Common myeloid progenitor, CD34-positive (primary cell): ENCODE measurements at regions not wholly inside any gene's neighbourhood (a gene's known extent, or its start where the extent isn't known, plus 50 kb on each side); places are given as distances from the start of the nearest gene placed in this dataset.

Experiments
- CTCF ChIA-PET: fragments of 350-600 bp; sonication (Branson Sonifier 250); formaldehyde crosslinking; loops from one replicate; lab custom pipeline; 2021; ENCODE audit warnings: antibody characterized with exemption; lab: Charles Lee
- POLR2A ChIA-PET: fragments of 350-600 bp; sonication (Branson Sonifier 250); formaldehyde crosslinking; loops from one replicate; lab custom pipeline; 2021; ENCODE audit warnings: antibody characterized with exemption; lab: Charles Lee
- DNase-seq, 3 donors: peaks; one replicate each; pipeline versions ENCODE4 v3.0.0 to v3.0.0-alpha.2; 2013
- H3K27ac ChIP-seq, 2 experiments: 1 replicate in 1 of 2; 2 replicates in 1 of 2; pipeline ENCODE4 v1.7.0; 2013; ENCODE audit warnings: inconsistent platforms in 2 of 2, low read length in 2 of 2, mild to moderate bottlenecking in 2 of 2, low read depth in 1 of 2, moderate library complexity in 1 of 2; ENCODE audit not compliant: severe bottlenecking in 2 of 2, insufficient read depth in 1 of 2, poor library complexity in 1 of 2
- H3K27me3 ChIP-seq, 5 experiments: replicated peaks in 2 of 5; 1 replicate in 3 of 5; 2 replicates in 2 of 5; pipeline versions ENCODE4 v1.6.1 to v1.7.0; 2013; ENCODE audit warnings: low read length in 4 of 5, mild to moderate bottlenecking in 2 of 5, moderate library complexity in 2 of 5, inconsistent platforms in 1 of 5; ENCODE audit not compliant: insufficient read depth in 5 of 5, control insufficient read depth in 4 of 5
- H3K36me3 ChIP-seq, 4 experiments: 1 replicate in 2 of 4; 2 replicates in 2 of 4; pipeline versions ENCODE4 v1.6.1 to v1.7.0; 2013; ENCODE audit warnings: low read length in 3 of 4, control low read depth in 1 of 4, mild to moderate bottlenecking in 1 of 4; ENCODE audit not compliant: control insufficient read depth in 4 of 4, insufficient read depth in 4 of 4
- H3K4me1 ChIP-seq, 4 experiments: 1 replicate in 3 of 4; 2 replicates in 1 of 4; pipeline versions ENCODE4 v1.6.1 to v1.7.1; 2013; ENCODE audit warnings: low read length in 3 of 4, mild to moderate bottlenecking in 3 of 4, control low read depth in 1 of 4, inconsistent platforms in 1 of 4, moderate library complexity in 1 of 4; ENCODE audit not compliant: control insufficient read depth in 4 of 4, insufficient read depth in 4 of 4; ENCODE audit errors: control extremely low read depth in 1 of 4
- H3K4me3 ChIP-seq, 7 experiments: 1 replicate in 4 of 7; 2 replicates in 3 of 7; pipeline versions ENCODE4 v1.5.1 to v1.7.0; 2013; ENCODE audit warnings: mild to moderate bottlenecking in 7 of 7, low read length in 6 of 7, moderate library complexity in 6 of 7, inconsistent platforms in 2 of 7, low read depth in 2 of 7, control low read depth in 1 of 7; ENCODE audit not compliant: insufficient read depth in 4 of 7, control insufficient read depth in 1 of 7; ENCODE audit errors: extremely low read depth in 1 of 7
- H3K9me3 ChIP-seq, 5 experiments: 1 replicate in 4 of 5; 2 replicates in 1 of 5; pipeline versions ENCODE4 v1.6.1 to v1.7.1; 2013; ENCODE audit warnings: low read length in 4 of 5, mild to moderate bottlenecking in 2 of 5, inconsistent platforms in 1 of 5, low read depth in 1 of 5, moderate library complexity in 1 of 5; ENCODE audit not compliant: control insufficient read depth in 4 of 5, insufficient read depth in 2 of 5; ENCODE audit errors: control extremely low read depth in 1 of 5
- WGBS: methylation state at CpG from one replicate; pipeline ENCODE4 v1.1.5; 2013; ENCODE audit not compliant: insufficient coverage; 5-methylcytosine and 5-hydroxymethylcytosine counted together

DNA sequence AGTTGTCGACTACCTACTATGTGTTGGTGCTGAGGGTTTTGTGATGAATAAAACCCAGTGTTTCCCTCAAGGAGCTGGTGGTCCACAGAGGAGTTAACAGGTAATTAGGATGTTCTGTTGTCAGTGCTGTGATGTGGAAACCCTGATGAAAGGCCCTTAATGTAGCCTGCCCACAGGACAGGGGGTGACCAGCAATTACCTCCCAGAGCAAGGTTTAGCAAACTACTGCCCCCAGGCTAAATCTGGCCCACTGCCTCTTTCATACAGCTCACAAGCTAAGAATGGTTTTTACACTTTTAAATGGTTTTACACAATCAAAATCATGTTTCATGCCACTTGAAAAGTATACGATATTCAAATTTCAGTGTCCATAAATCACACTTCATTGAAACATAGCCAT lies 536.2 kb downstream of the MIAT start:
- WGBS: 82% methylated on average over 2 of the region's 2 CpGs
- POLR2A ChIA-PET: no interaction called here
- no peak overlapping the region for H3K4me3 ChIP-seq
- DNase-seq: no peak
- H3K36me3 ChIP-seq: no peaks in the 10 kb centered on the region
- no peak overlapping the region for H3K27ac ChIP-seq
- H3K4me1 ChIP-seq: no peaks in the 10 kb centered on the region
- H3K27me3 ChIP-seq: peaks cover 0 to 10% (median 0%) of the 10 kb centered on the region in 5 experiments
- CTCF ChIA-PET: no interaction called here
- peaks cover 0 to 7% (median 2%) of the 10 kb centered on the region in 5 experiments for H3K9me3 ChIP-seq

DNA sequence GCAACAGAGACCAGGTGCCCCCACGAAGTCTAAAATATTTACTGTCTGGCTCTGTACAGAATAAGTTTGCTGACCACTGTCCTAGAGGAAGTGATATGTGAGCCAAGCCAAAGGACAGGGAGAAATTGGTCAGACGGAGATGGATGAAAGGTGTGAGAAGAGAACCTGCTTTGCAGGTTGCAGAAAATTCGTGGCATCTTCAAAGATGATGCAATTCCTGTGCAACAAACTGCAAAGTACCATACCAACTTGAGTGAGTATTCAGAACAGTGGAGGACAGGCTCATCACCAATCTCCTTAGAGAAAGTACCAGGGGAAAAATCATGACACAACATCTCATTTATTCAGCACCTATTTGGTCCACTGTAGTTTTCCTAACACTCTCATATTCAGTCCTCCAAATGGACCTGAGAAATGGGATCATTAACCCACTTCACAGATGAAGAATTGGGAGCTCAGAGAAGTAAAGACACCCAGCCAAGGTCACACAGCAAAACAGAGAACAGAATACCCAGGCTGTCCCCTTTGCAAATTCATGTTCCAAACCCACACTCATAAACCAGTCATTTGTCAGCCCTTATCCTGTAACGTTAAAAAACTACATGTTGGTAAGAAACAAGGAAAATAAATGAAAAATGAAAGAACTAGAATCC lies 536.8 kb downstream of the MIAT start:
- Histone ChIP-seq H3K4me3 (no peak overlapping the region), H3K4me1 (no peaks in the 10 kb centered on the region), H3K36me3 (no peaks in the 10 kb centered on the region), H3K27ac (no peak overlapping the region), H3K27me3 (peaks cover 0 to 10% (median 0%) of the 10 kb centered on the region in 5 experiments), H3K9me3 (peaks cover 0 to 7% (median 2%) of the 10 kb centered on the region in 5 experiments)
- ChIA-PET POLR2A (no interaction called here), CTCF (no interaction called here)
- 85% methylated on average over 3 of the region's 4 CpGs for WGBS
- no peak for DNase-seq

DNA sequence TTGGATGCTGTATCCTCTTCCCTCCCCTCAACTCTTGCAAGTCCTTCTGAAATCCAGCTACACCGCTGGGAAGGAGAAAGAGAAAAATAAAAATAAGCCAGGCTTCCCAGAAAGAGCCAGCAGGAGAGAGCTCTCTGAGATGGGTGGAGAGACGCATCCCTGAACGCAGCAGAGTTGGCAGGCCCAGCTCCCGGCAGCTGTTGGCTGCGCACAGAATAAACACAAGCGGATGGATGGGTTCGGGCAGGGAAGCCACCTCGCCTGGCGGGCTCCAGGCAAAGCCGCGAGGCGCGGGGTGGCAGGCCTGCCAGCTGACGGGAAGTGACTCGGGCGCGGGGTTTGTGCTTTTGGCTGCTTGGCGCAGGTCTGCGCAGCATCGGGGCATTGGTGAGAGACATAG lies 537.7 kb downstream of the MIAT start:
- POLR2A ChIA-PET: no interaction called here
- no peak overlapping the region for H3K27ac ChIP-seq

DNA sequence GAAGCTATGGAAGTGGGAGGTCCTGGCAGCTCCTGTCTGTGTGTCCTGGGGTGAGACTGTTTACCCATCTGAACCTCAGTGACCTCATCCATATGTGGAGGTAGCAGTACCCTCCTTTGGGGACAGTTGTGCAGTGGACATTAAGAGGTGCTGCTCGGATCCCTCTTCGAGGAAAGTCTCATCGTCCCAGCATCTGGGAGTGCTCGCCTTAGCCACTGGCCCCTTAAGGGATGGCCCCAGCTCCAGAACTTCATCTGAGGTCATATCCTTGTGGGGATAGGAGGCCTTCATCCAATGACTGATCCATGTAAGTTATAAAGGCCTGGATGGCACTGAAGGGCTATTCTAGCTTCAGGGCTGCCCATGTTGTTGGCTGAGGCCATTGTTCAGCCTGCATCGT lies 538.1 kb downstream of the MIAT start:
- DNase-seq: no peak
- whole genome bisulfite sequencing: 97% methylated on average over 4 of the region's 5 CpGs
- Histone ChIP-seq H3K27ac (no peak overlapping the region), H3K4me1 (no peaks in the 10 kb centered on the region), H3K27me3 (peaks cover 0 to 8% (median 0%) of the 10 kb centered on the region in 5 experiments), H3K4me3 (no peak overlapping the region), H3K9me3 (peaks cover 0 to 7% (median 2%) of the 10 kb centered on the region in 5 experiments), H3K36me3 (no peaks in the 10 kb centered on the region)
- POLR2A ChIA-PET: no interaction called here
- CTCF ChIA-PET: no interaction called here

More for the DNA sequence above, 537.7 kb downstream of the MIAT start:
- Histone ChIP-seq H3K9me3 (peaks cover 0 to 7% (median 2%) of the 10 kb centered on the region in 5 experiments), H3K4me1 (no peaks in the 10 kb centered on the region), H3K4me3 (no peak overlapping the region), H3K36me3 (no peaks in the 10 kb centered on the region), H3K27me3 (peaks cover 0 to 8% (median 0%) of the 10 kb centered on the region in 5 experiments)
- CTCF ChIA-PET: no interaction called here
- WGBS: 88% methylated on average over 13 of the region's 20 CpGs
- DNase-seq: no peak

DNA sequence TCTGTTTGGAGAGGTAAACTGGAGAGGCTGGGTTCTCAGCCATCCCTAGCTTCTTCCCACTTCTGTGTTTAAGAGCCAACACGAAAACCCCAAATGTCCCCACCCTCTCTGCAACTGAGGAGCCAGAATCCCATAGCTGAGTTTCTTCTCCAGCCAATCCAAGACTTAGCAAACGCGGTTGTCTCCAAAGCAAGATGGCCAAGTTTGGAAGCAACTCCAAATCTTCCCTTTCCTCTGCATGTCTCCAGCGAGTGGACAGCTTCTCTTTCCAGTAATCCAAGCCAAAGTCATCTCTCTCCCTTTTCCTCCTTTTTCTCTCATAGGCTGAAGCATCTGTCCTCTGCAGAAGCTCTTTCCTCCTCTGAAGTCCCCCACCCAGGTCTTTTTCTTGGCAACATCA lies 539.2 kb downstream of the MIAT start:
- POLR2A ChIA-PET: no interaction called here
- CTCF ChIA-PET: interaction anchor here (1.0 kb wide), 1 partner anchor 16 kb away, joined by 3 read pairs; no protein-coding TSS in a partner anchor
- Histone ChIP-seq H3K4me3 (no peak overlapping the region), H3K27ac (no peak overlapping the region), H3K36me3 (no peaks in the 10 kb centered on the region), H3K9me3 (peaks cover 0 to 2% (median 2%) of the 10 kb centered on the region in 5 experiments), H3K27me3 (peaks cover 0 to 8% (median 0%) of the 10 kb centered on the region in 5 experiments), H3K4me1 (no peaks in the 10 kb centered on the region)
- 83% methylated on average over 4 of the region's 4 CpGs for WGBS
- no peak for DNase-seq

DNA sequence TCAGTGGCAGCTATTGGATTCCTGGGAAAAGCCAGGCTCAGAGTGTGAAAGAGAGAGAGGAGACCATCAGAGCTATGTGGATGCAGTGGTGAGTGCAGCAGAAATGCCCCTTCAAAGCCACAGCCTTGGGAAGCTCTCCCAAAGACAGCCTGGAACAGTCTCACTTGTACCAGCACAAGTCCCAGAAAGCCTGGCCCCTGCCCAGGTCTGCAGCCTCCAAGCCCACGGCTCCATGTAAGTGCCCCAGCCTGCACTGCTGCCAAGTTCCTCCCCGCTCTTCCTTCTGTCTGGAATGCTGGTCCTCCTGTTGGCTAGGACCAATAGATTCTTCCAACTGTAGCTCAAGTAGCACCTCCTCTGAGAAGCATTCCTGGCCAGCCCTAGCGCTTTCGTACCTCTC lies 539.7 kb downstream of the MIAT start:
- H3K27ac ChIP-seq: no peak overlapping the region
- H3K9me3 ChIP-seq: peaks cover 0 to 2% (median 0%) of the 10 kb centered on the region in 5 experiments
- 98% methylated on average over 4 of the region's 4 CpGs for WGBS
- no peak for DNase-seq
- no peaks in the 10 kb centered on the region for H3K4me1 ChIP-seq
- H3K36me3 ChIP-seq: no peaks in the 10 kb centered on the region
- H3K4me3 ChIP-seq: no peak overlapping the region
- H3K27me3 ChIP-seq: peaks cover 0 to 9% (median 2%) of the 10 kb centered on the region in 5 experiments
- ChIA-PET POLR2A (no interaction called here), CTCF (interaction anchor here (1.0 kb wide), 1 partner anchor 16 kb away, joined by 3 read pairs; no protein-coding TSS in a partner anchor)

DNA sequence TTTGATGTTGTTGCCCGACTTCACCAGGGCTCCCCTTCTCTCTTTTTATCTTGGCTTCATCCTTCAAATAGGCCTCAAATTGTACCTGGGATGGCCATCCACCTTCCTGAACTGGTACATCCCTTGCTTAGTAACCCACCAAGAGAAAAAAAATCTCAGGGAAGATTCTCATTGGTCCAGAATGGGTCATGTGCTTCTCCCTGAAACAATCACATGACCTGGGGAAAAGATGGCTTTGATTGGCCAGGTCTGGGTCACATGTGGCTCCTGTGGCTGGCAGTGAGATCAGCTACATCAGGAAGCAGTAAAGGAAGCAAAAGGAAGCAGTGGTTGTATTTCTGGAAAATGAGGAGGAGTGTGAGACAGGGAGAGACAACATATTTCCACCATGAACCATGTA lies 540.2 kb downstream of the MIAT start:
- H3K4me3 ChIP-seq: no peak overlapping the region
- CTCF ChIA-PET: no interaction called here
- H3K27me3 ChIP-seq: peaks cover 0 to 10% (median 6%) of the 10 kb centered on the region in 5 experiments
- H3K36me3 ChIP-seq: no peaks in the 10 kb centered on the region
- H3K27ac ChIP-seq: no peak overlapping the region
- no peaks in the 10 kb centered on the region for H3K4me1 ChIP-seq
- 100% methylated on average over 1 of the region's 1 CpG for WGBS
- H3K9me3 ChIP-seq: peaks cover 0 to 2% (median 0%) of the 10 kb centered on the region in 5 experiments
- POLR2A ChIA-PET: no interaction called here
- no peak for DNase-seq
